ENCODE measurements at regions not wholly inside any gene's neighbourhood (a gene's known extent, or its start where the extent isn't known, plus 50 kb on each side); places are given as distances from the start of the nearest gene placed in this dataset.

- Mint-ChIP-seq H3K4me3 (no peak overlapping the region), H3K27me3 (ENCODE audit: low read depth) (no peaks in the 10 kb centered on the region), H3K4me1 (no peaks in the 10 kb centered on the region), H3K27ac (no peak overlapping the region), H3K36me3 (no peaks in the 10 kb centered on the region), H3K9me3 (peaks cover 69% of the 10 kb centered on the region)
- DNase-seq (ENCODE audit: low spot score in 2 of 2, unreplicated experiment in 2 of 2): no peak
- no peak for TF ChIP-seq CTCF (IDR thresholded peaks at IDR 0.05; ENCODE audit: unreplicated experiment)
Observed at GRCh38 chr4:189779281-189779980, 161.2 kb upstream of the FRG1 start.

- H3K9me3 Mint-ChIP-seq: peaks cover 66% of the 10 kb centered on the region
Observed at GRCh38 chr4:189780391-189780790, 160.3 kb upstream of the FRG1 start.

DNA sequence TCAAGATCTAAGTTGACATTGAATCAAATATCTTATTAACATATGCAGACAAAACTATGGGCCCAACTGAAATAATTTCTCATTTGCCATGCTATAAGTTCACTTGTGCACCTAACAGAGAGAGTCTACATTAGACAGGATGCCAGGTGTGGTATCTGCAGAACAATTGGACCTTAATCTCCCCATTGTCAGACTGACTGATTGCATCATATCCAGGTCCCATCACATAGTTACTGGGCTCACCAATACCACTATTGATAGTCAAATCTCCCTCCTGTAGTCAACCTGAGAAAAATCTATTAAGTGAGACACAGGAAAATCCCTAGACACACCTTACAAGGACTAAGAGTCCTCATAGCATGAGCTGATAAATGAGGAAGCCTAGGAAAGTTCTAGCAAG lies 156.0 kb upstream of the FRG1 start:
- Mint-ChIP-seq H3K27ac (no peak overlapping the region), H3K4me1 (no peaks in the 10 kb centered on the region), H3K9me3 (peaks cover 67% of the 10 kb centered on the region), H3K4me3 (no peak overlapping the region), H3K27me3 (ENCODE audit: low read depth) (no peaks in the 10 kb centered on the region), H3K36me3 (no peaks in the 10 kb centered on the region)
- TF ChIP-seq CTCF (IDR thresholded peaks at IDR 0.05; ENCODE audit: unreplicated experiment): no peak
- DNase-seq (ENCODE audit: low spot score in 2 of 2, unreplicated experiment in 2 of 2): no peak

More at GRCh38 chr4:189780391-189780790, 160.3 kb upstream of the FRG1 start:
- Mint-ChIP-seq H3K4me1 (no peaks in the 10 kb centered on the region), H3K36me3 (no peaks in the 10 kb centered on the region), H3K4me3 (no peak overlapping the region), H3K27me3 (ENCODE audit: low read depth) (no peaks in the 10 kb centered on the region), H3K27ac (no peak overlapping the region)
- DNase-seq (ENCODE audit: low spot score in 2 of 2, unreplicated experiment in 2 of 2): no peak
- no peak for TF ChIP-seq CTCF (IDR thresholded peaks at IDR 0.05; ENCODE audit: unreplicated experiment)

DNA sequence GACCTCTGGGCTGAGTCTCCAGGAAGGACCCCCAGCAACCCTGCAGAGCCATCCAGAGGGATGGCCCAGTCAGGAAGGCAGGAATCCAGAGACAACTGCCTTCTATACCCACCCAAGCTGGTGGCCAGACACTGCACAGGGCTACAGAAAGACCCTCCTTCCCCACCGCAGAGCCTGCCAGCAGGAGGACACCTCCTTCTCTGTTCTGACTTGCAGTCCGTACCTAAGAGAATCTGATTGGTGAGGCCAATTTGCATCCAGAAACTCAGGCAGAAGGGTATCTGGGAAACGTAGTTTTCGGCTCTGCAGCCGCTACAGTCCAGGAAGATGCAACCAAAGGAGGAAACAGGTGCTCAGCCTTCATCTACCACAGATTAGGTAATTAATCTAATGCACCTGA lies 155.4 kb upstream of the FRG1 start:
- Mint-ChIP-seq H3K27ac (no peak overlapping the region), H3K27me3 (ENCODE audit: low read depth) (no peaks in the 10 kb centered on the region), H3K4me1 (no peaks in the 10 kb centered on the region), H3K4me3 (no peak overlapping the region), H3K36me3 (no peaks in the 10 kb centered on the region), H3K9me3 (peaks cover 68% of the 10 kb centered on the region)
- TF ChIP-seq CTCF (IDR thresholded peaks at IDR 0.05; ENCODE audit: unreplicated experiment): no peak
- no peak for DNase-seq (ENCODE audit: low spot score in 2 of 2, unreplicated experiment in 2 of 2)

DNA sequence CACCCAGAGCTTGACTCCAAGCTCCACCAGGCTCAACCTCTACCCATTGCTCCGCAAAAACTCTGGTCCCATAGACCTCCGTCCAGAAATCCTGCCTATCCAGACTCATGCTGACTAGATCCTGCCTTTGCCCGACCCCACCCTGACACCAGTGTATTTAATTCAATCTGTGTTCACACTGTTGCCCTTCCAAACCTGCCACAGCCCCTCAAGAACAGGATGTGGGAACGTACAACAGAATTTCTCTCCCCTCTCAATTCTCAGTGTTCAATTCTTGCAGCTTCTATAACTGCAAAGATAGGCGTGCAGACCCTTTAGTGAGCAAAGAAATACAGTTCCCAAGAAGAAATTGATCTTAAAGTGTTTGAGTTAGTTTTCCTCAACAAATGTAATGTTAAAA lies 154.2 kb upstream of the FRG1 start:
- Mint-ChIP-seq H3K9me3 (peaks cover 63% of the 10 kb centered on the region), H3K36me3 (no peaks in the 10 kb centered on the region), H3K4me1 (no peaks in the 10 kb centered on the region), H3K27me3 (ENCODE audit: low read depth) (no peaks in the 10 kb centered on the region), H3K27ac (no peak overlapping the region), H3K4me3 (no peak overlapping the region)
- TF ChIP-seq CTCF (IDR thresholded peaks at IDR 0.05; ENCODE audit: unreplicated experiment): no peak
- no peak for DNase-seq (ENCODE audit: low spot score in 2 of 2, unreplicated experiment in 2 of 2)
